ENCODE measurements at regions not wholly inside any gene's neighbourhood (a gene's known extent, or its start where the extent isn't known, plus 50 kb on each side); places are given as distances from the start of the nearest gene placed in this dataset.

- Histone ChIP-seq H3K4me3 (replicated peaks in 1 of 3) (no peak overlapping the region), H3K36me3 (no peaks in the 10 kb centered on the region), H3K27me3 (no peaks in the 10 kb centered on the region), H3K9me3 (no peaks in the 10 kb centered on the region), H3K4me1 (no peaks in the 10 kb centered on the region), H3K27ac (no peak overlapping the region)
- TF ChIP-seq CTCF (IDR thresholded peaks at IDR 0.05), result no peak
- TF ChIP-seq POLR2A (IDR thresholded peaks at IDR 0.05), result no peak
- intact Hi-C loops (cut with DNase I), result no loop called here
- WGBS, 2 donors, result 95 to 96% methylated on average over 1 of the region's 1 CpG
- no peak for DNase-seq
These were observed 2840.3 kb upstream of the PCDH20 start for GRCh38 chr13:64255988-64256387.

- H3K4me3 ChIP-seq (replicated peaks in 1 of 3), result no peak overlapping the region
- intact Hi-C loops (cut with DNase I), result no loop called here
- no peak for TF ChIP-seq CTCF (IDR thresholded peaks at IDR 0.05)
- no peak for TF ChIP-seq POLR2A (IDR thresholded peaks at IDR 0.05)
- DNase-seq, result no peak
- H3K27ac ChIP-seq, result no peak overlapping the region
- H3K27me3 ChIP-seq, result no peaks in the 10 kb centered on the region
- H3K36me3 ChIP-seq, result no peaks in the 10 kb centered on the region
- H3K9me3 ChIP-seq, result no peaks in the 10 kb centered on the region
- no peaks in the 10 kb centered on the region for H3K4me1 ChIP-seq
These were observed 2832.9 kb upstream of the PCDH20 start for GRCh38 chr13:64248371-64249065.

- no peak for TF ChIP-seq POLR2A (IDR thresholded peaks at IDR 0.05)
- TF ChIP-seq CTCF (IDR thresholded peaks at IDR 0.05), result no peak
- H3K27me3 ChIP-seq, result no peaks in the 10 kb centered on the region
- no peaks in the 10 kb centered on the region for H3K9me3 ChIP-seq
- no peaks in the 10 kb centered on the region for H3K4me1 ChIP-seq
- DNase-seq, result no peak
- H3K4me3 ChIP-seq (replicated peaks in 1 of 3), result no peak overlapping the region
- H3K36me3 ChIP-seq, result no peaks in the 10 kb centered on the region
- intact Hi-C loops (cut with DNase I), result no loop called here
- WGBS, 2 donors, result 78 to 81% methylated on average over 2 of the region's 2 CpGs
- no peak overlapping the region for H3K27ac ChIP-seq
These were observed 2823.7 kb upstream of the PCDH20 start for GRCh38 chr13:64239372-64239771.

GRCh38 chr13:64234255-64234654 lies 2818.6 kb upstream of the PCDH20 start:
- no peaks in the 10 kb centered on the region for H3K9me3 ChIP-seq
- H3K4me3 ChIP-seq (replicated peaks in 1 of 3), result no peak overlapping the region
- no peaks in the 10 kb centered on the region for H3K36me3 ChIP-seq
- no peak for DNase-seq
- no peaks in the 10 kb centered on the region for H3K4me1 ChIP-seq
- TF ChIP-seq POLR2A (IDR thresholded peaks at IDR 0.05), result no peak
- no peak for TF ChIP-seq CTCF (IDR thresholded peaks at IDR 0.05)
- H3K27ac ChIP-seq, result no peak overlapping the region
- H3K27me3 ChIP-seq, result no peaks in the 10 kb centered on the region
- intact Hi-C loops (cut with DNase I), result no loop called here
- WGBS, 2 donors, result 95 to 97% methylated on average over 4 of the region's 4 CpGs

- H3K4me1 ChIP-seq, result no peaks in the 10 kb centered on the region
- H3K27ac ChIP-seq, result no peak overlapping the region
- H3K4me3 ChIP-seq (replicated peaks in 1 of 3), result no peak overlapping the region
- H3K36me3 ChIP-seq, result no peaks in the 10 kb centered on the region
- no peaks in the 10 kb centered on the region for H3K27me3 ChIP-seq
- intact Hi-C loops (cut with DNase I), result no loop called here
- 94 to 95% methylated on average over 3 of the region's 3 CpGs for WGBS, 2 donors
- no peak for DNase-seq
- H3K9me3 ChIP-seq, result no peaks in the 10 kb centered on the region
- no peak for TF ChIP-seq POLR2A (IDR thresholded peaks at IDR 0.05)
- TF ChIP-seq CTCF (IDR thresholded peaks at IDR 0.05), result no peak
These were observed 2807.4 kb upstream of the PCDH20 start for GRCh38 chr13:64223016-64223415.
